AG09309 (cell line): ENCODE measurements at regions not wholly inside any gene's neighbourhood (a gene's known extent, or its start where the extent isn't known, plus 50 kb on each side); places are given as distances from the start of the nearest gene placed in this dataset.

Experiments used
- DNase-seq: peaks from one replicate; pipeline ENCODE4 v3.0.0-alpha.2; 2010; ENCODE audit warnings: low read depth
- H3K4me3 ChIP-seq: 2 replicates; pipeline ENCODE4 v1.5.1; 2011; ENCODE audit warnings: mild to moderate bottlenecking, low read depth, low read length, moderate library complexity; ENCODE audit not compliant: control insufficient read depth
- TF ChIP-seq, protein P1 (sequence below): IDR thresholded peaks from 2 replicates; pipeline ENCODE4 v1.5.1; 2011; ENCODE audit warnings: mild to moderate bottlenecking, low read depth, low read length, inconsistent platforms; ENCODE audit not compliant: insufficient read depth, control insufficient read depth; ENCODE audit errors: missing control alignments

DNA sequence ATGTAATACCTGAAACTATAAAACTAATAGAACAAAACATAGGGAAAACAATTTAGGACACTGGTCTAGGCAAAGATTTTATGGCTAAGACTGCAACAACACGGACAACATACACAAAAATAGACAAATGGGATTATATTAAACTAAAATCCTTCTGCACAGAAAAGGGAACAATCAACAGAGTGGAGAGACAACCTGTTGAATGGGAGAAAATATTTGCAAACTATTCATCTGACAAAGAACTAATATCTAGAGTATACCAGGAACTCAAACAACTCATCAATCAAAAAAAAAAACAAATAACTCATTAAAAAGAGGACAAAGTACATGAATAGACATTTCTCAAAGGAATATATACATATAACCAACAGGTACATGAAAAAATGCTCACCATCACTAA, 174.5 kb downstream of the FNDC1 start:
- no peak for DNase-seq
- TF ChIP-seq, protein P1, sequence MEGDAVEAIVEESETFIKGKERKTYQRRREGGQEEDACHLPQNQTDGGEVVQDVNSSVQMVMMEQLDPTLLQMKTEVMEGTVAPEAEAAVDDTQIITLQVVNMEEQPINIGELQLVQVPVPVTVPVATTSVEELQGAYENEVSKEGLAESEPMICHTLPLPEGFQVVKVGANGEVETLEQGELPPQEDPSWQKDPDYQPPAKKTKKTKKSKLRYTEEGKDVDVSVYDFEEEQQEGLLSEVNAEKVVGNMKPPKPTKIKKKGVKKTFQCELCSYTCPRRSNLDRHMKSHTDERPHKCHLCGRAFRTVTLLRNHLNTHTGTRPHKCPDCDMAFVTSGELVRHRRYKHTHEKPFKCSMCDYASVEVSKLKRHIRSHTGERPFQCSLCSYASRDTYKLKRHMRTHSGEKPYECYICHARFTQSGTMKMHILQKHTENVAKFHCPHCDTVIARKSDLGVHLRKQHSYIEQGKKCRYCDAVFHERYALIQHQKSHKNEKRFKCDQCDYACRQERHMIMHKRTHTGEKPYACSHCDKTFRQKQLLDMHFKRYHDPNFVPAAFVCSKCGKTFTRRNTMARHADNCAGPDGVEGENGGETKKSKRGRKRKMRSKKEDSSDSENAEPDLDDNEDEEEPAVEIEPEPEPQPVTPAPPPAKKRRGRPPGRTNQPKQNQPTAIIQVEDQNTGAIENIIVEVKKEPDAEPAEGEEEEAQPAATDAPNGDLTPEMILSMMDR, result no peak
- no peak overlapping the region for H3K4me3 ChIP-seq

DNA sequence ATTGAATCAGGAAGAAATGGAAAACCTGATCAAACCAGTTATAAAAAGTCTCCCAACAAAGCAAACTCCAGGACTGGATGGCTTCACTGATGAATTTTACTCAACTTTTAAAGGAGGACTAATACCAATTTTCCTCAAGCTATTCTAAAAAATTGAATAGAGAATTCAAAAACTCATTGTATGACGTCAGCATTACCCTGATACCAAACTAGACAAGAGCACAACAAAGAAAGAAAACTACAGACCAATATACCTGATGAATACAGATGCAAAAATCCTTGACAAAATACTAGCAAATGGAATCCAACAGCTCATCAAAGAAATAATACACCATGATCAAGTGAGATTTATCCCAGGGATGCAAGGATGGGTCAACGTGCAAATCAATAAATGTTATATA, 172.9 kb downstream of the FNDC1 start:
- no peak overlapping the region for H3K4me3 ChIP-seq
- TF ChIP-seq, protein P1, result no peak
- DNase-seq, result no peak

DNA sequence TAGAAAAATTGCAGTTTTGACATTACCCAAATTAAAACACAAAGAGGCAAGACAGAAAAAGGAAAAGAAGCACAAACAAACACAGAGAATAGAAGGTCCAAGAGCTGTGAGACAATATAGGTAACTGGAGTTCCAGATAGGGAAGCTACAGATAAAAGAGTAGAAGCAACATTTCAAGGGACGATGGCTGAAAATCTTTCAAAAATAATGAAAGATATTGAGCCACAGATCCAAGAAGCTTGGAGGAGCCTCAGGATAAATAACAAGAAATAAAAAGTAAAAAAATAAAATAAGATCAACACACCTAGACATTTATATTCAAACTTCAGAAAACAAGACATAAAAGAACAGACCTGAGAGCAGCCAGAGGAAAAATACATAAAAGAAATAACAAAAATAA, 164.9 kb downstream of the FNDC1 start:
- DNase-seq, result no peak
- TF ChIP-seq, protein P1, result no peak
- no peak overlapping the region for H3K4me3 ChIP-seq

DNA sequence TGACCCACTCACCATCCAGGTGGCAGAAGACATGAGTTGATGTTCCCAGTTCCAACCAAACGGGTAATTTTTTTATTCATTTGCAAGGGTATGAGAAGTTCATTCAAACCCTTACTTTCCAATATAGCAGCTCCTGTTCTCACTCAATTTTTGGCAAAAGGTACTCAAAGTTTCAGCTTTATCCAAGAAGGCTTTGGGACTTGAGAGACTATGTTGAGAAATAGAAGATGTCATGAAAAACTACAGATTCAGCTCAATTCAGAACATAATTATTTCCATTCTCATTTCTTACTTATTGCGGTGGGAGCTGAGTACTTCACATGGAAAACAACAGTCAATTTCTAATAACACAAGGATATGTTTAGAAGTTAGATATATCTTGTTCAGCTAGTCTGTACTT, 162.3 kb downstream of the FNDC1 start:
- H3K4me3 ChIP-seq, result no peak overlapping the region
- DNase-seq, result no peak
- TF ChIP-seq, protein P1, result no peak

DNA sequence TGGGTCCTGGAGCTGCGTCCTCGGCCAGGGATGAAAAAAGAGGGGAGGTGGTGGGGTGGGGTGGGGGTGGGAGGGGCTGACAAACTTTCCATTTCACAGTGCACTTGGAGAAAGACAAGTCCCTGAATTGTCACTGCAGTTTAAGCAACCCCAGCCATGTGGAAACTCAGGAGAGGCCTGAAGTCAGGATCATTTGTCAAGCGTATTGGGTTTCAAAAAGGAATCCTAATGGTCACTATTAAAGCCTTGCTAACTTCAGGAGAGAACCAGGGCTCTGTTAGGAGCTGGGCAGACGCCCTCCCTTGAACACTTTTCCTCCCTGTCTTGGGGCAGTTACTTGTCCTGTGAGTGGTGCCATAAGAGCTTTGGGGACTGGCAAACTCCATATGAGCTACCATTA, 159.9 kb downstream of the FNDC1 start:
- H3K4me3 ChIP-seq, result no peak overlapping the region
- TF ChIP-seq, protein P1, result no peak
- DNase-seq, result no peak

DNA sequence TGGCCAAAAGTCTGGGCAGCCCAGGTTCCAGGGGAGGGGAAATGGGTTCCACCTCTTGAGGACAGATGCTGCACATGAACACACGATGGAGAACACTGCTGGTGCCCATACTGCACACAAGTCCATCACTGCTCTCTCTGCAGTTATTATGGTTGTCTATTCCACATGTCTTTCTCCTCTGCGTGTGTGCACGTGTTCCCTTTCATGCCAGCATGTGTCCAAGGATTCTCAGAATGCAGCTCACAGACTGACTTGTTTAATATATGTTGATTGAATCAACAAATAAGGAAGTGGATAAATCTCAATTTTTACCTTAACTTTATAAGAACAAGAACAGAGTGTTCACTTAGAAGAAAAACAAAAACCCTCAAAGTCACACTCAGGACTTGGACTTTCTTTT, 158.9 kb downstream of the FNDC1 start:
- DNase-seq, result no peak
- H3K4me3 ChIP-seq, result no peak overlapping the region

DNA sequence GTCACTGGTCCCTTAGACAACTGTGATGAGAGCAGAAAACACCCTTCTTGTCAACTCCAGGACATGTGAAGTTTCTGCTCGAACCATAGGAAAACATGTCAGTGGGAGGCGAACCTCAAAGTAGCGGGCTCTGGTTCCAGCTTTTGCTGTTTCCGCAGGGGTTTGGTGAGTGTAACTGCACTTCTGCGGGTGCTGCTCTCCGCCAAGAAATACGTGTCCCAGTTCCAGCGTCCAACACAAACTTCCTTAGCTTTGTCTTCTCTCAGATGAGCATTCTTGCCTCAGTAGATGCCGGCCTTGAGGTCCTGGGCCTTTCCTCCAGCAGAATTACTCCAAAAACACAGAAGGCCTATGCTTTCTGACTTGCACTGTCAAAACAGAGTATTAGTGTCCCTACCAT, 156.3 kb downstream of the FNDC1 start:
- H3K4me3 ChIP-seq, result no peak overlapping the region
- TF ChIP-seq, protein P1, result no peak
- no peak for DNase-seq

More for the DNA sequence above, 158.9 kb downstream of the FNDC1 start:
- TF ChIP-seq, protein P1, result no peak
